ENCODE measurements at regions not wholly inside any gene's neighbourhood (a gene's known extent, or its start where the extent isn't known, plus 50 kb on each side); places are given as distances from the start of the nearest gene placed in this dataset.

DNA sequence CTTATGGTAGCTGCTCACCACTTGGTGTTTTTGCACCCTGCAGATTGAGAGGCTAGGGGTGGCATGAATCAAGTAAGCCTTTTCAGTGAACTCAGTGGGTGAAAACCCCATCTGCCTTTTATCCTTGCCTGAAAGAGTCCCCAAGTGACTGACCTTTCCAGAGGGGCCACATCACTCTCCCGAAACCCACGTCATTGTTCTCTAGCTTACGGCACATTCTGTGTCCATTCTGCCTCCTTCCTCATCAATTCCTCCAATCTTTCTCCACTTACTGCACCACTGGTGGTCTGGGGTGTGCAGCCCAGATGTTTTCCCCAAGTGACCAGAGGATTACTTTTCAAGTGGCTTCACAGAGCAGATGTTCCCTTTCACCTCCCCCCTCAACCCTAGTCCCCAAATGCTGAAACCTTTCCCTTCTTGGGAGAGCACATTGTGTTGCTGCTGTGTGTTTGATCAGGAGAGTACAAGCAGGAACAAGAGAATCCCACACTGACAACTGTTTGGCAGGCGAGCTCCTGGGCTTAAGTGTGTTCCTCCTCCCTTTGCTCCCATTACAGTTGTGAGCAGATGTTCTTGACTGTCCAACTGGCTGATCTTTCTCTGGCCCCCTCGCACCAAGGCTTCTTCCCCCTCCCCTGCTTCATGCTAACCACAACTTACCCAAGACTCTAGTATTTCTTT is 138.0 kb upstream of the IGF1 start:
- no peaks in the 10 kb centered on the region for H3K36me3 ChIP-seq (ENCODE audit: control insufficient read depth, insufficient read depth, low read length)

DNA sequence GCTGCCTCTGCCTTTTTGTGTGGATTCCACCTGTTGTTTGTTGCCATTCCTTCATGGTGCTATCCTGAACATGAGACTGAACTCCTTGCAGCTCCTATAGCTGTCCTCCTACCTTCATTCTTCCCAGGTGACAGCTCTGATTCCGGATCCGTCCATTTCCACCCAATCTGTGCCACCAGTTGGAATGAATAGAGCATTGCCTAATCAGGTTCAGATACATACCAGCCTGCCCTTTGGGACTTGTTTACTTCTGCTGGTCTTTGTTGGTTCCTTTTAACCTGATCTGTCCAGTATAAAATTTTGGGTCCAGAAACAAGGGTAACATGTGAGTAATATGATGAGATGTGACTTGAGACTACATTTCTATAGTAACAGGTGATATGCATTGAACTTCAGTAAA is 136.3 kb upstream of the IGF1 start:
- TF ChIP-seq, protein P1, sequence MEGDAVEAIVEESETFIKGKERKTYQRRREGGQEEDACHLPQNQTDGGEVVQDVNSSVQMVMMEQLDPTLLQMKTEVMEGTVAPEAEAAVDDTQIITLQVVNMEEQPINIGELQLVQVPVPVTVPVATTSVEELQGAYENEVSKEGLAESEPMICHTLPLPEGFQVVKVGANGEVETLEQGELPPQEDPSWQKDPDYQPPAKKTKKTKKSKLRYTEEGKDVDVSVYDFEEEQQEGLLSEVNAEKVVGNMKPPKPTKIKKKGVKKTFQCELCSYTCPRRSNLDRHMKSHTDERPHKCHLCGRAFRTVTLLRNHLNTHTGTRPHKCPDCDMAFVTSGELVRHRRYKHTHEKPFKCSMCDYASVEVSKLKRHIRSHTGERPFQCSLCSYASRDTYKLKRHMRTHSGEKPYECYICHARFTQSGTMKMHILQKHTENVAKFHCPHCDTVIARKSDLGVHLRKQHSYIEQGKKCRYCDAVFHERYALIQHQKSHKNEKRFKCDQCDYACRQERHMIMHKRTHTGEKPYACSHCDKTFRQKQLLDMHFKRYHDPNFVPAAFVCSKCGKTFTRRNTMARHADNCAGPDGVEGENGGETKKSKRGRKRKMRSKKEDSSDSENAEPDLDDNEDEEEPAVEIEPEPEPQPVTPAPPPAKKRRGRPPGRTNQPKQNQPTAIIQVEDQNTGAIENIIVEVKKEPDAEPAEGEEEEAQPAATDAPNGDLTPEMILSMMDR (IDR thresholded peaks at IDR 0.05; ENCODE audit: insufficient read depth, low read length, poor library complexity, severe bottlenecking) = no peak

More for the DNA sequence above, 138.0 kb upstream of the IGF1 start:
- Histone ChIP-seq H3K4me3 (replicated peaks; ENCODE audit: low read depth, low read length) (no peak overlapping the region), H3K27me3 (replicated peaks; ENCODE audit: control insufficient read depth, insufficient read depth, low read length) (no peaks in the 10 kb centered on the region; the same call in 1 of the 2 replicates)
- DNase-seq (ENCODE audit: extremely low read depth, insufficient read length) = no peak
- TF ChIP-seq, protein P1 (IDR thresholded peaks at IDR 0.05; ENCODE audit: insufficient read depth, low read length, poor library complexity, severe bottlenecking) = no peak

DNA sequence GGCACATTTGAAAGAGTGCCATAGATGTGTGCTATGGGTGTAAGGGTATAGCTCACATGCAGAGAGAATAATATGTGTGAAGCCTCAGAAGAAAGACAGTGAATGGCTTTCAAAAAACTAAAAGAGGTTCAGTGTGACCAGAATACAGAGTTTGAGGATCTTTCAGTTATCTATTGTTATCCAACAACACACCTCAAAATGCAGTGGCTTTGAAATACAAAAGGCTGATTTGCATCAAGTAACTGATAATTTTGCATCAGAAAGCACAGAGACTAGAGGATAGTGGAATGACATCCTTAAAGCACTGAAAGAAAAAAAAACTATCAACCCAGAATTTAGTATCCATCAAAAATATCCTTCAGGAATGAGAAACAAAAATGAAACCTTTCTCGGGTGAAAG is 131.6 kb upstream of the IGF1 start:
- Histone ChIP-seq H3K36me3 (ENCODE audit: control insufficient read depth, insufficient read depth, low read length) (no peaks in the 10 kb centered on the region), H3K4me3 (replicated peaks; ENCODE audit: low read depth, low read length) (no peak overlapping the region), H3K27me3 (replicated peaks; ENCODE audit: control insufficient read depth, insufficient read depth, low read length) (no peaks in the 10 kb centered on the region)
- TF ChIP-seq, protein P1 (IDR thresholded peaks at IDR 0.05; ENCODE audit: insufficient read depth, low read length, poor library complexity, severe bottlenecking) = no peak
- no peak for DNase-seq (ENCODE audit: extremely low read depth, insufficient read length)

More for the DNA sequence above, 136.3 kb upstream of the IGF1 start:
- DNase-seq (ENCODE audit: extremely low read depth, insufficient read length) = no peak
- no peaks in the 10 kb centered on the region; the same call in 1 of the 2 replicates for H3K27me3 ChIP-seq (replicated peaks; ENCODE audit: control insufficient read depth, insufficient read depth, low read length)
- no peak overlapping the region for H3K4me3 ChIP-seq (replicated peaks; ENCODE audit: low read depth, low read length)
- no peaks in the 10 kb centered on the region for H3K36me3 ChIP-seq (ENCODE audit: control insufficient read depth, insufficient read depth, low read length)

DNA sequence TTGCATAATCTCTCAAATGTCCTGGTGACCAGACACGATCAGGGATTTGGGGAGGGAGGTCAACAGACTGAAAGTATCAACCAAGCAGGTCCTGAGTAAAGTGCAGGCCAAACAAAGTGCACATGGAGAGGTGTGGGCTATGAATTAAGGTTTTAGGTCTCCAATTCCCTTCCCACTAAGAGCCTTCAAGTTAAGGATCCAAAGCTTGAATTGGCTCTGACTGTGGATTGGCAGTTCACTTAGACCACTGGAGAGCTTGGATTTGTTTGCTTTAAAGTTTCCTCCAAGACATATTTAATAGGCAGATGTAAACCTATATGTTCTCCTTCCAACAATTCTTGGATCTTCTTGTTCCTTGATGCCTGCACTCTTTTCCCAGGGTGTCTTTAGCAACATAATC is 129.6 kb upstream of the IGF1 start:
- no peaks in the 10 kb centered on the region for H3K36me3 ChIP-seq (ENCODE audit: control insufficient read depth, insufficient read depth, low read length)
- no peaks in the 10 kb centered on the region for H3K27me3 ChIP-seq (replicated peaks; ENCODE audit: control insufficient read depth, insufficient read depth, low read length)
- no peak for DNase-seq (ENCODE audit: extremely low read depth, insufficient read length)
- TF ChIP-seq, protein P1 (IDR thresholded peaks at IDR 0.05; ENCODE audit: insufficient read depth, low read length, poor library complexity, severe bottlenecking) = no peak
- H3K4me3 ChIP-seq (replicated peaks; ENCODE audit: low read depth, low read length) = no peak overlapping the region

DNA sequence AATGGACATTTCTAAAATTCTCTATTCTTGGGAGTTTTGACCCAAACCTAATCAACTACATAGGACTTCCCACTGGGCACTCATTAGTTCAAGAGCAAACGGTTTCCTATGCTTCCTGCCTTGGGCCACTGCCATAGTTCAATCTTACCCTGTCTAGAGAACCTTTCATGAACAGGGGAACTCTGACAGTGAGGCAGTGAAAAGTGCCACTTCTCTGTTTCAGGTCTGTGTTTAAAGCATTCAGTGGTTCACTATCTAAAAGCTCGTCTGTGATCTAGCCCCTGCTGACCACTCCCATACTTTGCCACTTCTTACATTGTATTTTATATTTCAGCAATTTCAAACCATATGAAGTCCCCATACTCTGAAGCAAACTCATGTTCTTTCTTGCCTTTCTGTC is 122.7 kb upstream of the IGF1 start:
- TF ChIP-seq, protein P1 (IDR thresholded peaks at IDR 0.05; ENCODE audit: insufficient read depth, low read length, poor library complexity, severe bottlenecking) = no peak
- no peaks in the 10 kb centered on the region for H3K27me3 ChIP-seq (replicated peaks; ENCODE audit: control insufficient read depth, insufficient read depth, low read length)
- H3K36me3 ChIP-seq (ENCODE audit: control insufficient read depth, insufficient read depth, low read length) = no peaks in the 10 kb centered on the region
- no peak overlapping the region for H3K4me3 ChIP-seq (replicated peaks; ENCODE audit: low read depth, low read length)
- DNase-seq (ENCODE audit: extremely low read depth, insufficient read length) = no peak

DNA sequence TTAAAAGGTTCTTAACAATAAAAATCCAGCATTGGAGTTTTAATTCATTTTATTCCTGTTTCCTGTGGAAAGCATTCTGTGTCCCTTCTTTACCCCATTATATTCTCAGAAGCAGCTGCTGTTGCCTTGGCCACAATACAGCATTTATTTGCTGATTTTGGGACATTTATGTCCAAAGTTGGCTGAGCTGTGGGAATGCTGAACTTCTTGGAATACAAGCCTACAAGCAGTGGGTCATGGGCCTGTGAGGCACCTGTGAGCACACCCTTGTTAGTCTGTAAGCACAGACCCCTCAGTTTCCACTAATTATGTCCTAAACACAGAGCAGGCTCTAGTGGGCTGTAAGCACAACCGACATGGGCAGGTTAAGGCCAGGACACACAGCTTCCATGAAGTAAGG is 122.2 kb upstream of the IGF1 start:
- Histone ChIP-seq H3K27me3 (replicated peaks; ENCODE audit: control insufficient read depth, insufficient read depth, low read length) (no peaks in the 10 kb centered on the region), H3K36me3 (ENCODE audit: control insufficient read depth, insufficient read depth, low read length) (no peaks in the 10 kb centered on the region), H3K4me3 (replicated peaks; ENCODE audit: low read depth, low read length) (no peak overlapping the region)
- TF ChIP-seq, protein P1 (IDR thresholded peaks at IDR 0.05; ENCODE audit: insufficient read depth, low read length, poor library complexity, severe bottlenecking) = no peak
- no peak for DNase-seq (ENCODE audit: extremely low read depth, insufficient read length)

Measured in GM06990 (cell line).